GM21390 (cell line): ENCODE measurements at regions not wholly inside any gene's neighbourhood (a gene's known extent, or its start where the extent isn't known, plus 50 kb on each side); places are given as distances from the start of the nearest gene placed in this dataset.

Experiments used
- ATAC-seq: cut with Tn5 transposase; IDR thresholded peaks from one replicate; pipeline ENCODE4 v1.9.1; 2021; ENCODE audit not compliant: unreplicated experiment

DNA sequence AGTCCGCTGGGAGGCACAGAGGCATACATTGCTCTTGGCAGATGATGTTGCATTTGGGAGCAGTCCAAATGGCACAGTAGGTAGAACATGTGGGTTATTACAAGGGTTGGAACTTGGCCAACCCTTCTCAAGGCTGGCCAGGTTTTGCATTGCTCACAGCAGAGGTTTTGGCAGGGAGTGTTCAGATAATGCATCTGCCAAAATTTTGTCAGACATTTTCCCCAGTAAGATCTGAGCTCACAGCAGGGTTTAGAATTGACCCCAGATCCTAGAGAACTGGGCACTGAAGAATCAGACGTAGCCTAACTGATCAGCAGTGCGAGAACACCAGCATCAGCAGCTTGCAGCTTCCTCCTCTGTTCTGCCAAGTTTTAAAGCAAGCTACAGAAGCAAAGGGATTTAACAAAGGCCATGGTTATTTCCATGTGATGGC is 468.8 kb upstream of the KIF2B start:
- ATAC-seq, result no peak

GRCh38 chr17:53344778-53345177 is 477.9 kb upstream of the KIF2B start:
- ATAC-seq, result no peak

- ATAC-seq, result no peak
Measured at GRCh38 chr17:53336281-53336680, 486.4 kb upstream of the KIF2B start.

- ATAC-seq, result no peak
Measured at GRCh38 chr17:53335443-53335842, 487.3 kb upstream of the KIF2B start.

- ATAC-seq, result no peak
Measured at GRCh38 chr17:53330756-53331155, 492.0 kb upstream of the KIF2B start.

GRCh38 chr17:53321651-53322050 is 501.1 kb upstream of the KIF2B start:
- no peak for ATAC-seq

DNA sequence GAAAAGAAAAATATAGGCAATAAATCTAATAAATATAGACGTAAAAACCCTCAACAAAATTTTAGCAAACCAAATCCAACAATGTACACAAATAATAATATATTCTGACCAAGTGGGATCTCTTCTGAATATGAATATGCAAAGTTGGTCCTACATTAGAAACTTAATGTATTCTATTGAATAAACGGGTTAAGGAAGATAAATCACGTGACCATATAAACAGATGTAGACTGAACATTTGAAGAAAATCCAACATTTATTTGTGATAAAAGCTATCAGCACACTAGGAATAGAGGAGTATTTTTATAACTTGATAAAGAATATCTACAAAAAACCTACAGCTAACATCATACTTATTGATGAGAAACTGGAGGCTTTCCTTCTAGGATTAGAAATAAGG is 502.8 kb upstream of the KIF2B start:
- ATAC-seq, result no peak

- no peak for ATAC-seq
Measured at GRCh38 chr17:53316988-53317387, 505.7 kb upstream of the KIF2B start.

DNA sequence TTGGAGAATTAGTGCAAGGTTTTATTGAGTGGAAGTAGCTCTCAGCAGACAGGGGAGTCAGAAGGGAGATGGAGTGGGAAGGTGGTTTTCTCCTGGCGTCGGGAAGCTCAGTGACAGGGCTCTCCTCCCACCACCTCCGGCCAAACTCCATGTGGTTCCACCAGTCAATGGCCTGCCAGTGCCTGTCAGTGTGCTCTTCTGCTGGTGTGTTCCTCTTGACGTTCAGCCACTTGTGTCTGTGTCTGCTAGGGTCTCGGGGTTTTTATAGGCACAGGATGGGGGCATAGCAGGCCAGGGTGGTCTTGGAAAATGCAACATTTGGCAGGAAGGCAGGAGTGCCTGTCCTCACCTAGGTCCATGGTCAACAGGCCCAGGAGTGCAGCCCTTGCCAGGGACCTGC is 506.7 kb upstream of the KIF2B start:
- no peak for ATAC-seq

- no peak for ATAC-seq
Measured at GRCh38 chr17:53314521-53314920, 508.2 kb upstream of the KIF2B start.

- no peak for ATAC-seq
Measured at GRCh38 chr17:53313746-53314145, 509.0 kb upstream of the KIF2B start.

GRCh38 chr17:53278466-53278865 is 544.3 kb upstream of the KIF2B start:
- ATAC-seq, result no peak

DNA sequence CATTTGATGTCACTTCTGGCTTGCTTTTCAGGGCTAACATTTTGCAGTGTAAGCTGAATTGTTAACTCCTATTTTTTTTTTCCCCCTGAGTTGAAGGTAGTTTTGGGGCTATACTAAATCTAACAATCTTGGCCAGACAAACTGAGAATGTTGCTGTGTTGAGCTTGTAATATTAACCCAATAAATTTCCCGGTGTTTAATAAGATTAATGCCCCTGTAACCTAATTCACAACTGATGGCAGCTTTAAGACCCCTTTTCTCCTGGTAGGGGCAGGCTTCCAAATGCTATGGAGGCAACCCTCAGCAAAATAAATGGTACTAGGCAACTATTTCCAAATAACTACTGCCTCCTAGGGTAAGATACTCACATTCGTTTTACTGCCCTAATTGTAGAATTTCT is 549.6 kb upstream of the KIF2B start:
- no peak for ATAC-seq

- ATAC-seq, result no peak
Measured at GRCh38 chr17:53270936-53271335, 551.8 kb upstream of the KIF2B start.

- ATAC-seq, result no peak
Measured at GRCh38 chr17:53264730-53265129, 558.0 kb upstream of the KIF2B start.

GRCh38 chr17:53253956-53254597 is 568.6 kb upstream of the KIF2B start:
- no peak for ATAC-seq

GRCh38 chr17:53249036-53249435 is 573.7 kb upstream of the KIF2B start:
- ATAC-seq, result no peak

- ATAC-seq, result no peak
Measured at GRCh38 chr17:53234138-53234537, 588.6 kb upstream of the KIF2B start.

DNA sequence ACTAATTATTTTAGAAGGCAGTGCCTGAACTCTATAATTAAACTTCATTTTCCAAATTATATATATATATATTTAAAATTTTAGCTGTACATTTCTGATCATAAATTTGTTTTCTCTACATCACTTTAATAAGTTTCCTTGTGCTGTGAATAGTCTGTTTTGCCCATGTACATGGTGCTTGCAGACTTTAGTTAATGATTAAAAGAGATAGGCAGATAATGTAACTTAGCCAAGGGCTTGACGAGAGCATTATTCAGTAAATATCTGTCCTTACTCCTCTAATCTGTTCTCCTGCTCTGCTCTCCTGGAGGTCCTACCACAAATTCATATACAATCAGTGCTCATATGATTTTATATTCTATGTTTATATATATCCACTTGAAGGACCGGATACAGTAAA is 595.2 kb upstream of the KIF2B start:
- ATAC-seq, result no peak

- no peak for ATAC-seq
Measured at GRCh38 chr17:53227111-53227510, 595.6 kb upstream of the KIF2B start.

- no peak for ATAC-seq
Measured at GRCh38 chr17:53219821-53220220, 602.9 kb upstream of the KIF2B start.

GRCh38 chr17:53218723-53219122 is 604.0 kb upstream of the KIF2B start:
- no peak for ATAC-seq

- ATAC-seq, result no peak
Measured at GRCh38 chr17:53217311-53217710, 605.4 kb upstream of the KIF2B start.
